Endodermal cell (in vitro differentiated cells): ENCODE measurements at regions not wholly inside any gene's neighbourhood (a gene's known extent, or its start where the extent isn't known, plus 50 kb on each side); places are given as distances from the start of the nearest gene placed in this dataset.

Experiments
- DNase-seq: peaks from one replicate; pipeline ENCODE4 v3.0.0-alpha.2; 2017
- H3K27ac ChIP-seq: 2 replicates; pipeline ENCODE4 v1.5.1; 2013; ENCODE audit warnings: mild to moderate bottlenecking, low read depth, low read length, moderate library complexity
- H3K27me3 ChIP-seq: 2 replicates; pipeline ENCODE4 v1.6.1; 2013; ENCODE audit warnings: mild to moderate bottlenecking, low read length, moderate library complexity; ENCODE audit not compliant: insufficient read depth, control insufficient read depth, poor library complexity, severe bottlenecking
- H3K36me3 ChIP-seq: 2 replicates; pipeline ENCODE4 v1.7.0; 2013; ENCODE audit warnings: mild to moderate bottlenecking, low read length, moderate library complexity; ENCODE audit not compliant: control insufficient read depth, insufficient read depth
- H3K4me1 ChIP-seq: one replicate; pipeline ENCODE4 v1.7.0; 2013; ENCODE audit warnings: low read length; ENCODE audit not compliant: control insufficient read depth, insufficient read depth
- H3K4me3 ChIP-seq: 2 replicates; pipeline ENCODE4 v1.5.1; 2013; ENCODE audit warnings: mild to moderate bottlenecking, low read length, moderate library complexity
- H3K9ac ChIP-seq: 2 replicates; pipeline ENCODE4 v1.6.1; 2013; ENCODE audit warnings: mild to moderate bottlenecking, low read length, moderate library complexity; ENCODE audit not compliant: poor library complexity, severe bottlenecking; ENCODE audit errors: extremely low read depth
- H3K9me3 ChIP-seq: 2 replicates; pipeline ENCODE4 v1.6.1; 2013; ENCODE audit warnings: mild to moderate bottlenecking, low read length, moderate library complexity; ENCODE audit not compliant: control insufficient read depth
- H3K27ac Mint-ChIP-seq: 2 replicates; pipeline ENCODE4 v1.8.0; 2020; ENCODE audit warnings: mixed read lengths
- H3K27me3 Mint-ChIP-seq: 2 replicates; pipeline ENCODE4 v1.8.0; 2021; ENCODE audit warnings: mild to moderate bottlenecking, mixed read lengths; ENCODE audit not compliant: insufficient read depth
- H3K36me3 Mint-ChIP-seq: 2 replicates; pipeline ENCODE4 v1.8.0; 2020; ENCODE audit warnings: low read depth, mixed read lengths
- H3K4me1 Mint-ChIP-seq: 2 replicates; pipeline ENCODE4 v1.8.0; 2020; ENCODE audit warnings: mixed read lengths
- H3K4me3 Mint-ChIP-seq: 2 replicates; pipeline ENCODE4 v1.8.0; 2020; ENCODE audit warnings: mild to moderate bottlenecking, moderate library complexity, mixed read lengths
- H3K9me3 Mint-ChIP-seq: 2 replicates; pipeline ENCODE4 v1.8.0; 2020; ENCODE audit warnings: mild to moderate bottlenecking, mixed read lengths
- WGBS, 2 experiments: methylation state at CpG; one replicate each; pipeline versions ENCODE4 v1.1.5 to v1.1.7; 2013; ENCODE audit warnings: missing lambda C conversion rate in 2 of 2, mixed read lengths in 1 of 2; ENCODE audit not compliant: insufficient coverage in 1 of 2, insufficient read length in 1 of 2; 5-methylcytosine and 5-hydroxymethylcytosine counted together
- TF ChIP-seq, protein P1 (sequence below): fragments of 200-600 bp; sonication (generic); conservative IDR thresholded peaks from 2 replicates; pipeline ENCODE4 v1.5.0; 2021; ENCODE audit warnings: antibody characterized with exemption, mild to moderate bottlenecking

DNA sequence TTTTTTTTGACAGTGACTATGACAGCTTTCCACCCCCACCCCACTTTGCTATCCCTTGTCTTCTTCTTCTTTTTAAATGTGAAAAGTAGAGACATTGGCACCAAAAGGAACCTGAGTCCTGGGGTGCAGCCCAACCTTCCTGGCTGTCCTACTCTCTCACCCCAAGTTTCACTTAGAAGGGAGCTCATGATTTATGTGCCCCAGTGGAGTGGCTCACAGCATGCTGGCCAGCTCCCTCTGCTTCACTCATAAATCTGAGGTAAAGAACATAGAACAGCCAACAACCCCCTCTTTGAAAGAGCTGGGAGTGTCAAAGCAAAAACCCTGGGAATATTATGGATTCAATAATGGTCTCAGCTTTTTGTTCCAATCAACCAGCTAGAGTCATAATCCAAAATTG is 196.3 kb upstream of the DAPK1 start:
- H3K9me3 ChIP-seq: no peaks in the 10 kb centered on the region
- H3K4me3 ChIP-seq: no peak overlapping the region
- no peaks in the 10 kb centered on the region for H3K27me3 Mint-ChIP-seq
- H3K9ac ChIP-seq: no peak overlapping the region
- no peak for DNase-seq
- TF ChIP-seq, protein P1, sequence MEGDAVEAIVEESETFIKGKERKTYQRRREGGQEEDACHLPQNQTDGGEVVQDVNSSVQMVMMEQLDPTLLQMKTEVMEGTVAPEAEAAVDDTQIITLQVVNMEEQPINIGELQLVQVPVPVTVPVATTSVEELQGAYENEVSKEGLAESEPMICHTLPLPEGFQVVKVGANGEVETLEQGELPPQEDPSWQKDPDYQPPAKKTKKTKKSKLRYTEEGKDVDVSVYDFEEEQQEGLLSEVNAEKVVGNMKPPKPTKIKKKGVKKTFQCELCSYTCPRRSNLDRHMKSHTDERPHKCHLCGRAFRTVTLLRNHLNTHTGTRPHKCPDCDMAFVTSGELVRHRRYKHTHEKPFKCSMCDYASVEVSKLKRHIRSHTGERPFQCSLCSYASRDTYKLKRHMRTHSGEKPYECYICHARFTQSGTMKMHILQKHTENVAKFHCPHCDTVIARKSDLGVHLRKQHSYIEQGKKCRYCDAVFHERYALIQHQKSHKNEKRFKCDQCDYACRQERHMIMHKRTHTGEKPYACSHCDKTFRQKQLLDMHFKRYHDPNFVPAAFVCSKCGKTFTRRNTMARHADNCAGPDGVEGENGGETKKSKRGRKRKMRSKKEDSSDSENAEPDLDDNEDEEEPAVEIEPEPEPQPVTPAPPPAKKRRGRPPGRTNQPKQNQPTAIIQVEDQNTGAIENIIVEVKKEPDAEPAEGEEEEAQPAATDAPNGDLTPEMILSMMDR: no peak
- no peaks in the 10 kb centered on the region for H3K4me1 ChIP-seq
- H3K36me3 Mint-ChIP-seq: no peaks in the 10 kb centered on the region
- H3K27me3 ChIP-seq: no peaks in the 10 kb centered on the region
- peaks cover 9% of the 10 kb centered on the region for H3K4me1 Mint-ChIP-seq
- no peaks in the 10 kb centered on the region for H3K9me3 Mint-ChIP-seq
- no peak overlapping the region for H3K27ac ChIP-seq
- no peak overlapping the region for H3K27ac Mint-ChIP-seq
- no peaks in the 10 kb centered on the region for H3K36me3 ChIP-seq
- H3K4me3 Mint-ChIP-seq: no peak overlapping the region

DNA sequence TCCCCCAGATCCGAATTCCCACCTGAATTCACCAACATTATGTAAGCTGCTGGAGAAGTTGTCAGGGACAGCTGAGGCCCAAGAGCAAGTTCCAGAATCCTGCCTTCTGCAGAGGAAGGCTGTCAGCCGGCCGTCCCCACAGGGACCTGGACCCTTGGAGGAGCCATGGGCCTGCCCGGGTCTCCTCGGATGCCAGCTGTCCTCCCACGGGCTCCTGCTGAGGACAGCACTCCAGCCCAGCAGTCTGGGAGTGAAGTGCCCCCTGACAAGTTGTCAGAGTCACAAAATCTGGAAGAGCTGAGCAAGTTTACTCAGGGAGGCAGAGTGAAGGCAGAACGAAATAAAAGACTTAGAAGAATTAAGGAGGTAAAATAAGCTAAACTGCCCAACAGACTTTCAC is 192.5 kb upstream of the DAPK1 start:
- H3K9me3 Mint-ChIP-seq: no peaks in the 10 kb centered on the region

DNA sequence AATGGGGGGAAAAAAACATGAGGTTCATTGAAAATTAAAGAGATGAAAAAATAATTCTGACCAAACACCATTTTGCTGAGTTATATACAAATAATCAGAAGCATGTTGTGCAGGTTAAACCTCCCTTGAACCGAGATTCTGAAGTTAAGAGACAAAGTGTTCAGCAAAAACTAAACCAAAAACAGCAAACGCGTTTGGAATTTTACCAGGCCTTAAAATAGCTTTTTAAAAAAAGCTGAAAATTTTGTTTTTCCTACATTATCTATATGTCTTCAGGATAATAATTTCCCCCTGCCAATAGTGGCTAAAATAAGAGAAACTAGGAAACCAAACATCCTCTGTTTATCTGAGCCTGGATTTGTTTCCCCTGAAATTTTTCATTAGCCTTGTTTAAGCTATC is 191.7 kb upstream of the DAPK1 start:
- Mint-ChIP-seq H3K4me3 (no peak overlapping the region), H3K27me3 (peaks cover 3% of the 10 kb centered on the region), H3K9me3 (no peaks in the 10 kb centered on the region), H3K36me3 (no peaks in the 10 kb centered on the region), H3K27ac (no peak overlapping the region), H3K4me1 (peaks cover 5% of the 10 kb centered on the region)
- no peaks in the 10 kb centered on the region for H3K36me3 ChIP-seq
- H3K9ac ChIP-seq: no peak overlapping the region
- no peak for DNase-seq
- H3K4me1 ChIP-seq: no peaks in the 10 kb centered on the region
- H3K9me3 ChIP-seq: no peaks in the 10 kb centered on the region
- no peak overlapping the region for H3K27ac ChIP-seq
- TF ChIP-seq, protein P1: no peak
- WGBS, 2 experiments: 60 to 97% methylated on average over 1 to 3 of the region's 3 CpGs
- no peak overlapping the region for H3K4me3 ChIP-seq
- H3K27me3 ChIP-seq: no peaks in the 10 kb centered on the region

More for the DNA sequence above, 192.5 kb upstream of the DAPK1 start:
- DNase-seq: no peak
- H3K9me3 ChIP-seq: no peaks in the 10 kb centered on the region
- no peak overlapping the region for H3K27ac Mint-ChIP-seq
- WGBS, 2 experiments: 85 to 96% methylated on average over 4 to 7 of the region's 7 CpGs
- H3K36me3 ChIP-seq: no peaks in the 10 kb centered on the region
- no peaks in the 10 kb centered on the region for H3K4me1 ChIP-seq
- no peaks in the 10 kb centered on the region for H3K27me3 ChIP-seq
- H3K9ac ChIP-seq: no peak overlapping the region
- no peaks in the 10 kb centered on the region for H3K36me3 Mint-ChIP-seq
- H3K4me1 Mint-ChIP-seq: peaks cover 7% of the 10 kb centered on the region
- TF ChIP-seq, protein P1: no peak
- H3K27ac ChIP-seq: no peak overlapping the region
- H3K4me3 Mint-ChIP-seq: no peak overlapping the region
- H3K4me3 ChIP-seq: no peak overlapping the region
- peaks cover 3% of the 10 kb centered on the region for H3K27me3 Mint-ChIP-seq
